Liver (tissue), 8 donors: ENCODE measurements at regions not wholly inside any gene's neighbourhood (a gene's known extent, or its start where the extent isn't known, plus 50 kb on each side); places are given as distances from the start of the nearest gene placed in this dataset.

Experiments used
- DNase-seq: peaks from one replicate; pipeline ENCODE4 v3.0.0-alpha.2; 2017; ENCODE audit warnings: low spot score
- H3K27ac ChIP-seq, 2 donors: one replicate each; pipeline ENCODE4 v1.7.0; 2013; ENCODE audit warnings: inconsistent platforms in 2 of 2, low read length in 2 of 2, control low read depth in 1 of 2, low read depth in 1 of 2, mild to moderate bottlenecking in 1 of 2
- H3K27me3 ChIP-seq, 4 donors: one replicate each; pipeline versions ENCODE4 v1.6.1 to v1.7.0; 2013; ENCODE audit warnings: low read length in 3 of 4, inconsistent platforms in 1 of 4, mild to moderate bottlenecking in 1 of 4, moderate library complexity in 1 of 4; ENCODE audit not compliant: control insufficient read depth in 4 of 4, insufficient read depth in 4 of 4
- H3K36me3 ChIP-seq, 4 donors: one replicate each; pipeline versions ENCODE4 v1.6.1 to v1.7.0; 2013; ENCODE audit warnings: low read length in 3 of 4, mild to moderate bottlenecking in 3 of 4, low read depth in 1 of 4, moderate library complexity in 1 of 4; ENCODE audit not compliant: control insufficient read depth in 4 of 4, insufficient read depth in 3 of 4
- H3K4me1 ChIP-seq, 4 donors: one replicate each; pipeline versions ENCODE4 v1.6.1 to v1.7.0; 2013; ENCODE audit warnings: low read length in 3 of 4, mild to moderate bottlenecking in 3 of 4, moderate library complexity in 1 of 4; ENCODE audit not compliant: control insufficient read depth in 4 of 4, insufficient read depth in 4 of 4
- H3K4me3 ChIP-seq, 3 donors: one replicate each; pipeline versions ENCODE4 v1.6.1 to v1.7.0; 2013; ENCODE audit warnings: low read length in 3 of 3, control low read depth in 1 of 3, low read depth in 1 of 3, mild to moderate bottlenecking in 1 of 3
- H3K9ac ChIP-seq, 2 donors: one replicate each; pipeline ENCODE4 v1.7.0; 2013; ENCODE audit warnings: low read length in 2 of 2, mild to moderate bottlenecking in 2 of 2, moderate library complexity in 2 of 2, control low read depth in 1 of 2, low read depth in 1 of 2
- H3K9me3 ChIP-seq, 4 donors: one replicate each; pipeline versions ENCODE4 v1.6.1 to v1.7.0; 2013; ENCODE audit warnings: low read length in 3 of 4; ENCODE audit not compliant: control insufficient read depth in 4 of 4
- ATF3 ChIP-seq: IDR thresholded peaks from 2 replicates; pipeline ENCODE4 v1.6.1; 2016; ENCODE audit warnings: antibody characterized with exemption
- CTCF ChIP-seq: fragments of 150-350 bp; IDR thresholded peaks from 2 replicates; pipeline ENCODE4 v1.5.1; 2017; ENCODE audit warnings: improper control_type of control experiment, low read depth, low read length; ENCODE audit not compliant: missing input control
- EGR1 ChIP-seq, 2 donors: IDR thresholded peaks; 2 replicates each; pipeline ENCODE4 v1.6.1; 2016 to 2018; ENCODE audit warnings: antibody characterized with exemption in 2 of 2, low read depth in 2 of 2
- FOXA1 ChIP-seq: IDR thresholded peaks from 2 replicates; pipeline ENCODE4 v1.6.1; 2016; ENCODE audit warnings: antibody characterized with exemption
- FOXA2 ChIP-seq: IDR thresholded peaks from 2 replicates; pipeline ENCODE4 v1.6.1; 2016; ENCODE audit warnings: antibody characterized with exemption
- GABPA ChIP-seq, 2 donors: IDR thresholded peaks in 1 of 2; conservative IDR thresholded peaks in 1 of 2; 2 replicates each; pipeline ENCODE4 v1.6.1; 2016; ENCODE audit warnings: antibody characterized with exemption in 2 of 2, mild to moderate bottlenecking in 1 of 2, moderate library complexity in 1 of 2
- HNF4A ChIP-seq, 2 donors: conservative IDR thresholded peaks; 2 replicates each; pipeline ENCODE4 v1.6.1; 2016; ENCODE audit warnings: antibody characterized with exemption in 2 of 2, mild to moderate bottlenecking in 2 of 2
- HNF4G ChIP-seq: IDR thresholded peaks from 2 replicates; pipeline ENCODE4 v1.6.1; 2016; ENCODE audit warnings: antibody characterized with exemption
- JUND ChIP-seq, 2 donors: IDR thresholded peaks; 2 replicates each; pipeline ENCODE4 v1.6.1; 2016; ENCODE audit warnings: antibody characterized with exemption in 2 of 2
- MAX ChIP-seq: IDR thresholded peaks from 2 replicates; pipeline ENCODE4 v1.6.1; 2016; ENCODE audit warnings: antibody characterized with exemption
- NR2F2 ChIP-seq: IDR thresholded peaks from 2 replicates; pipeline ENCODE4 v1.6.1; 2016; ENCODE audit warnings: antibody characterized with exemption
- RAD21 ChIP-seq, 2 donors: IDR thresholded peaks; 2 replicates each; pipeline ENCODE4 v1.6.1; 2016; ENCODE audit warnings: antibody characterized with exemption in 2 of 2, mild to moderate bottlenecking in 2 of 2
- REST ChIP-seq: IDR thresholded peaks from 2 replicates; pipeline ENCODE4 v1.6.1; 2016; ENCODE audit warnings: antibody characterized with exemption, mild to moderate bottlenecking
- RXRA ChIP-seq, 2 donors: IDR thresholded peaks; 2 replicates each; pipeline ENCODE4 v1.6.1; 2017 to 2018; ENCODE audit warnings: antibody characterized with exemption in 2 of 2, mild to moderate bottlenecking in 1 of 2
- SP1 ChIP-seq: IDR thresholded peaks from 2 replicates; pipeline ENCODE4 v1.6.1; 2018; ENCODE audit warnings: antibody characterized with exemption, mild to moderate bottlenecking
- TAF1 ChIP-seq: conservative IDR thresholded peaks from 2 replicates; pipeline ENCODE4 v1.6.1; 2016; ENCODE audit warnings: antibody characterized with exemption, mild to moderate bottlenecking
- YY1 ChIP-seq: IDR thresholded peaks from 2 replicates; pipeline ENCODE4 v1.6.1; 2016; ENCODE audit warnings: antibody characterized with exemption, mild to moderate bottlenecking
- ZBTB33 ChIP-seq: IDR thresholded peaks from 2 replicates; pipeline ENCODE4 v1.6.1; 2016; ENCODE audit warnings: antibody characterized with exemption
- WGBS: extraction: QIAGEN DNeasy Blood & Tissue Kit; methylation state at CpG from one replicate; pipeline ENCODE4 v1.1.7; 2013; 5-methylcytosine and 5-hydroxymethylcytosine counted together
- donor health status: healthy.
- donor health status: healthy.
- donor health status: healthy.
- donor health status: healthy.
- donor health status: healthy.

- H3K27me3 ChIP-seq = no peaks in the 10 kb centered on the region
- no peak overlapping the region for H3K9ac ChIP-seq
- no peaks in the 10 kb centered on the region for H3K36me3 ChIP-seq
- TF ChIP-seq RAD21 (IDR thresholded peaks at IDR 0.05) (no peak), JUND (IDR thresholded peaks at IDR 0.05) (no peak), HNF4G (no peak), EGR1 (IDR thresholded peaks at IDR 0.05; ENCODE audit: low read depth in 2 of 2) (no peak), GABPA (IDR thresholded peaks at IDR 0.05 in 1 of 2, conservative IDR thresholded peaks at IDR 0.05 in 1 of 2) (no peak), SP1 (no peak), ATF3 (no peak), RXRA (IDR thresholded peaks at IDR 0.05) (no peak), YY1 (no peak), ZBTB33 (no peak), TAF1 (no peak), HNF4A (conservative IDR thresholded peaks at IDR 0.05) (no peak), NR2F2 (no peak)
- H3K27ac ChIP-seq = no peak overlapping the region
- WGBS = 97% methylated on average over 4 of the region's 4 CpGs
- H3K4me3 ChIP-seq = no peak overlapping the region
- DNase-seq = no peak
- H3K4me1 ChIP-seq = peaks cover 5 to 18% (median 15%) of the 10 kb centered on the region in 4 donors
- H3K9me3 ChIP-seq = peaks cover 0 to 2% (median 0%) of the 10 kb centered on the region in 4 donors
These were observed 103.9 kb upstream of the DAPK1 start for GRCh38 chr9:87393706-87394230.

GRCh38 chr9:87395804-87396479 lies 101.7 kb upstream of the DAPK1 start:
- no peak for DNase-seq
- H3K9ac ChIP-seq = peak overlapping the region in 1 of 2 donors; percentile 63
- peaks cover 5 to 18% (median 15%) of the 10 kb centered on the region in 4 donors for H3K4me1 ChIP-seq
- H3K27me3 ChIP-seq = no peaks in the 10 kb centered on the region
- H3K36me3 ChIP-seq = no peaks in the 10 kb centered on the region
- 30% methylated on average over 11 of the region's 11 CpGs for WGBS
- peaks cover 0 to 2% (median 0%) of the 10 kb centered on the region in 4 donors for H3K9me3 ChIP-seq
- no peak overlapping the region for H3K4me3 ChIP-seq
- peak in 1 of 2 donors; percentile 24 for TF ChIP-seq EGR1 (IDR thresholded peaks at IDR 0.05; ENCODE audit: low read depth in 2 of 2)
- peak; percentile 59 to 70 for TF ChIP-seq HNF4A (conservative IDR thresholded peaks at IDR 0.05)
- peak; percentile 68 to 70 for TF ChIP-seq RAD21 (IDR thresholded peaks at IDR 0.05)
- TF ChIP-seq ATF3 = no peak
- peak; percentile 24 for TF ChIP-seq HNF4G
- TF ChIP-seq GABPA (IDR thresholded peaks at IDR 0.05 in 1 of 2, conservative IDR thresholded peaks at IDR 0.05 in 1 of 2) = no peak
- TF ChIP-seq RXRA (IDR thresholded peaks at IDR 0.05) = peak; percentile 66 to 81
- peak; percentile 97 for TF ChIP-seq FOXA2
- TF ChIP-seq SP1 = peak; percentile 88
- TF ChIP-seq FOXA1 = peak; percentile 92
- peak; percentile 83 for TF ChIP-seq REST
- no peak for TF ChIP-seq TAF1
- no peak for TF ChIP-seq CTCF
- TF ChIP-seq MAX = peak; percentile 55
- peak; percentile 87 for TF ChIP-seq YY1
- no peak for TF ChIP-seq ZBTB33
- TF ChIP-seq JUND (IDR thresholded peaks at IDR 0.05) = peak in 1 of 2 donors; percentile 47
- TF ChIP-seq NR2F2 = peak; percentile 90
- peak overlapping the region; percentile 40 to 62 for H3K27ac ChIP-seq
